IMR-90 (cell line): ENCODE measurements at regions not wholly inside any gene's neighbourhood (a gene's known extent, or its start where the extent isn't known, plus 50 kb on each side); places are given as distances from the start of the nearest gene placed in this dataset.

Experiments used
- ATAC-seq: fragments of 200-7000 bp; cut with Tn5 transposase; 2 replicates; pipeline ENCODE4 v1.9.1; 2020; ENCODE audit warnings: low read depth, mild to moderate bottlenecking, moderate library complexity
- BruUV-seq: library from RNA; stranded (reverse); fragments of 400-500 nt; replicated peaks from 2 replicates; lab custom pipeline; 2021; lab: Mats Ljungman, UMichigan
- CTCF ChIA-PET: fragments of 300-600 bp; formaldehyde crosslinking; extraction: SDS; loops from one replicate; lab custom pipeline; 2021; ENCODE audit warnings: antibody characterized with exemption; lab: Yijun Ruan, JAX
- POLR2A ChIA-PET: fragments of 300-600 bp; sonication (Branson Sonifier 250); formaldehyde crosslinking; loops from one replicate; lab custom pipeline; 2022; ENCODE audit warnings: antibody characterized with exemption; ENCODE audit not compliant: unreplicated experiment; lab: Charles Lee
- DNase-seq: peaks from one replicate; pipeline ENCODE4 v3.0.0; 2013
- H2AFZ ChIP-seq: replicated peaks from 2 replicates; pipeline ENCODE3; 2013; ENCODE audit warnings: low read length, mild to moderate bottlenecking; ENCODE audit not compliant: poor library complexity
- H2AK5ac ChIP-seq: 2 replicates; pipeline ENCODE4 v1.6.1; 2013; ENCODE audit warnings: low read depth, low read length, inconsistent platforms
- H2AK9ac ChIP-seq: replicated peaks from 2 replicates; pipeline ENCODE3; 2013; ENCODE audit warnings: mild to moderate bottlenecking, low read depth, low read length, moderate library complexity; ENCODE audit not compliant: poor library complexity
- H2BK120ac ChIP-seq: 2 replicates; pipeline ENCODE4 v1.6.1; 2013; ENCODE audit warnings: low read depth, low read length, inconsistent platforms
- H2BK15ac ChIP-seq: 3 replicates; pipeline ENCODE4 v1.6.1; 2013; ENCODE audit warnings: low read depth, low read length, inconsistent platforms
- H2BK20ac ChIP-seq: 2 replicates; pipeline ENCODE4 v1.6.1; 2013; ENCODE audit warnings: low read depth, mild to moderate bottlenecking, inconsistent platforms, low read length, moderate library complexity
- H2BK5ac ChIP-seq: 2 replicates; pipeline ENCODE4 v1.6.1; 2013; ENCODE audit warnings: mild to moderate bottlenecking, low read depth, low read length, inconsistent platforms; ENCODE audit not compliant: poor library complexity, severe bottlenecking
- H3K14ac ChIP-seq: replicated peaks from 2 replicates; pipeline ENCODE4 v1.6.1; 2013; ENCODE audit warnings: low read depth, low read length, inconsistent platforms
- H3K18ac ChIP-seq: 2 replicates; pipeline ENCODE4 v1.6.1; 2013; ENCODE audit warnings: low read depth, low read length, control low read depth
- H3K23ac ChIP-seq: 2 replicates; pipeline ENCODE4 v1.6.1; 2013; ENCODE audit warnings: low read depth, low read length, inconsistent platforms
- H3K27ac ChIP-seq: 2 replicates; pipeline ENCODE4 v1.5.1; 2013; ENCODE audit warnings: mild to moderate bottlenecking, control low read depth, low read length; ENCODE audit not compliant: insufficient read depth
- H3K27me3 ChIP-seq: 2 replicates; pipeline ENCODE4 v1.6.1; 2013; ENCODE audit warnings: low read length; ENCODE audit not compliant: control insufficient read depth, insufficient read depth
- H3K36me3 ChIP-seq: 2 replicates; pipeline ENCODE4 v1.6.1; 2013; ENCODE audit warnings: low read length, mixed read lengths; ENCODE audit not compliant: control insufficient read depth, insufficient read depth
- H3K4ac ChIP-seq: 2 replicates; pipeline ENCODE4 v1.6.1; 2013; ENCODE audit warnings: low read depth, low read length, inconsistent platforms
- H3K4me1 ChIP-seq: 2 replicates; pipeline ENCODE4 v1.6.1; 2013; ENCODE audit warnings: low read length, mixed read lengths; ENCODE audit not compliant: control insufficient read depth, insufficient read depth
- H3K4me2 ChIP-seq: 2 replicates; pipeline ENCODE4 v1.6.1; 2013; ENCODE audit warnings: low read depth, mild to moderate bottlenecking, control low read depth, low read length, moderate library complexity
- H3K4me3 ChIP-seq: 2 replicates; pipeline ENCODE4 v1.5.1; 2013; ENCODE audit warnings: low read depth, mild to moderate bottlenecking, control low read depth, low read length, moderate library complexity; ENCODE audit not compliant: insufficient read depth
- H3K56ac ChIP-seq: 2 replicates; pipeline ENCODE4 v1.6.1; 2013; ENCODE audit warnings: low read length, inconsistent platforms; ENCODE audit not compliant: insufficient read depth; ENCODE audit errors: extremely low read depth
- H3K79me1 ChIP-seq, 2 experiments: 2 replicates each; pipeline ENCODE4 v1.6.1; 2013; ENCODE audit warnings: low read length in 2 of 2, inconsistent platforms in 1 of 2, low read depth in 1 of 2
- H3K9ac ChIP-seq: 2 replicates; pipeline ENCODE4 v1.6.1; 2013; ENCODE audit warnings: low read depth, low read length, control low read depth
- H3K9me1 ChIP-seq: 2 replicates; pipeline ENCODE4 v1.6.1; 2013; ENCODE audit warnings: low read length, inconsistent platforms; ENCODE audit not compliant: insufficient read depth
- H3K9me3 ChIP-seq: 2 replicates; pipeline ENCODE4 v1.6.1; 2013; ENCODE audit warnings: low read length; ENCODE audit not compliant: control insufficient read depth, insufficient read depth
- H4K20me1 ChIP-seq: 2 replicates; pipeline ENCODE4 v1.6.1; 2013; ENCODE audit warnings: low read length, inconsistent platforms; ENCODE audit not compliant: insufficient read depth
- H4K5ac ChIP-seq: 2 replicates; pipeline ENCODE4 v1.6.1; 2013; ENCODE audit warnings: mild to moderate bottlenecking, low read depth, low read length, control low read depth
- H4K8ac ChIP-seq, 2 experiments: 2 replicates each; pipeline ENCODE4 v1.6.1; 2013; ENCODE audit warnings: low read depth in 2 of 2, low read length in 2 of 2, control low read depth in 1 of 2, inconsistent platforms in 1 of 2
- H4K91ac ChIP-seq: 2 replicates; pipeline ENCODE4 v1.6.1; 2013; ENCODE audit warnings: low read depth, low read length, inconsistent platforms; ENCODE audit not compliant: insufficient read depth
- BHLHE40 ChIP-seq: fragments of 150-350 bp; IDR thresholded peaks from 2 replicates; pipeline ENCODE4 v1.6.1; 2016; ENCODE audit warnings: mild to moderate bottlenecking, low read depth, low read length
- CEBPB ChIP-seq: IDR thresholded peaks from 2 replicates; pipeline ENCODE4 v1.6.1; 2012; ENCODE audit warnings: low read depth, low read length, improper control_type of control experiment
- MAZ ChIP-seq: IDR thresholded peaks from 2 replicates; pipeline ENCODE4 v1.6.1; 2012; ENCODE audit warnings: low read depth, mild to moderate bottlenecking, low read length, improper control_type of control experiment, moderate library complexity, borderline replicate concordance
- SMC3 ChIP-seq: fragments of 150-350 bp; IDR thresholded peaks from 2 replicates; pipeline ENCODE4 v1.6.1; 2016; ENCODE audit warnings: low read depth, mild to moderate bottlenecking, antibody characterized with exemption, low read length, moderate library complexity
- WGBS, 2 experiments: methylation state at CpG; one replicate each; pipeline versions ENCODE4 v1.1.5 to v1.1.7; 2013; ENCODE audit warnings: missing lambda C conversion rate in 2 of 2; ENCODE audit not compliant: insufficient read length in 1 of 2; ENCODE audit errors: extremely low coverage in 2 of 2; 5-methylcytosine and 5-hydroxymethylcytosine counted together
- dilution Hi-C: fragments of 300-500 bp; cut with HindIII; formaldehyde crosslinking; loops from one replicate; pipeline ENCODE4 v1.14.3; 2018; ENCODE audit warnings: low sequenced_read_pairs; ENCODE audit not compliant: unreplicated experiment
- in situ Hi-C: fragments of 300-500 bp; cut with MboI; formaldehyde crosslinking; loops from 3 replicates; pipeline ENCODE4 v1.14.3; 2019; ENCODE audit warnings: low sequenced_read_pairs, inconsistent platforms, mixed read lengths
- intact Hi-C: fragments of 100-400 bp; cut with micrococcal nuclease; formaldehyde crosslinking; loops from 2 replicates; pipeline ENCODE4 v1.10.0; 2022
- TF ChIP-seq, protein P1 (sequence below): conservative IDR thresholded peaks from 2 replicates; pipeline ENCODE4 v1.5.1; 2012; ENCODE audit warnings: mild to moderate bottlenecking, low read depth, low read length, improper control_type of control experiment

DNA sequence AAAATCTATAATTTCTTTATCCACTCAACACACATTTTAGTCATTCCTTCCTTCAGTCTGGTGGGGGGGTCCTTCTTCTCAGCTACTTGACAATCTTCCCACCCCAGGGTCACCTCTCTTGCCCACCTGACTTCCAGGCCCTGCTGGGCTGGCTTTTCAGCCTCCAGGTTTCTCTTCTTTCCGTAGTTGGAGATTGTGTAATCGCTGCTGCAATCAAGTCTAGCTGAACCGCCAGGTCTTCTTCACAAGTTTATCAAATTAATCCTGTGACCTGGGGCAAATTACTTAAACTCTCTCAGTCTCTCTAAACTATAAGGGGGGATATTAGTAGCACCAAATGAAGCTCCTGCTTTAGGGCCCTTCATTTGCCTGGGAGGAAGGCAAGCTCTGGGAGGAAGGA lies 102.9 kb upstream of the TNIP3 start:
- H3K4me1 ChIP-seq = no peaks in the 10 kb centered on the region
- no peak for ATAC-seq
- no peak overlapping the region for H4K8ac ChIP-seq
- no peak overlapping the region for H2BK15ac ChIP-seq
- in situ Hi-C loops (no loop called here), intact Hi-C loops (no loop called here), dilution Hi-C loops (no loop called here)
- H3K14ac ChIP-seq = no peak overlapping the region
- H2BK20ac ChIP-seq = no peak overlapping the region
- no peak overlapping the region for H3K18ac ChIP-seq
- H3K27ac ChIP-seq = no peak overlapping the region
- H3K56ac ChIP-seq = no peak overlapping the region
- H2BK5ac ChIP-seq = no peak overlapping the region
- no peak overlapping the region for H3K4ac ChIP-seq
- H3K23ac ChIP-seq = no peak overlapping the region
- H3K36me3 ChIP-seq = no peaks in the 10 kb centered on the region
- no peaks in the 10 kb centered on the region for H3K27me3 ChIP-seq
- no peak overlapping the region for H2AK5ac ChIP-seq
- no peaks in the 10 kb centered on the region for H3K79me1 ChIP-seq
- POLR2A ChIA-PET = no interaction called here
- H2BK120ac ChIP-seq = no peak overlapping the region
- whole genome bisulfite sequencing, 2 experiments = no CpG with 5 or more reads among the region's 3 CpGs
- CTCF ChIA-PET = no interaction called here
- DNase-seq = no peak
- no peaks in the 10 kb centered on the region for H3K9me1 ChIP-seq
- no peaks in the 10 kb centered on the region for H3K9me3 ChIP-seq
- H4K20me1 ChIP-seq = no peaks in the 10 kb centered on the region
- no peak overlapping the region for H4K5ac ChIP-seq
- no peak overlapping the region for H2AK9ac ChIP-seq
- BruUV-seq = no TSS peak
- no peak overlapping the region for H3K4me2 ChIP-seq
- no peak overlapping the region for H4K91ac ChIP-seq
- TF ChIP-seq CEBPB = 0 out of 2 replicates have a peak, but pooled peaks have one; percentile 6
- TF ChIP-seq SMC3 = no peak
- no peak for TF ChIP-seq BHLHE40
- TF ChIP-seq MAZ = no peak
- TF ChIP-seq, protein P1, sequence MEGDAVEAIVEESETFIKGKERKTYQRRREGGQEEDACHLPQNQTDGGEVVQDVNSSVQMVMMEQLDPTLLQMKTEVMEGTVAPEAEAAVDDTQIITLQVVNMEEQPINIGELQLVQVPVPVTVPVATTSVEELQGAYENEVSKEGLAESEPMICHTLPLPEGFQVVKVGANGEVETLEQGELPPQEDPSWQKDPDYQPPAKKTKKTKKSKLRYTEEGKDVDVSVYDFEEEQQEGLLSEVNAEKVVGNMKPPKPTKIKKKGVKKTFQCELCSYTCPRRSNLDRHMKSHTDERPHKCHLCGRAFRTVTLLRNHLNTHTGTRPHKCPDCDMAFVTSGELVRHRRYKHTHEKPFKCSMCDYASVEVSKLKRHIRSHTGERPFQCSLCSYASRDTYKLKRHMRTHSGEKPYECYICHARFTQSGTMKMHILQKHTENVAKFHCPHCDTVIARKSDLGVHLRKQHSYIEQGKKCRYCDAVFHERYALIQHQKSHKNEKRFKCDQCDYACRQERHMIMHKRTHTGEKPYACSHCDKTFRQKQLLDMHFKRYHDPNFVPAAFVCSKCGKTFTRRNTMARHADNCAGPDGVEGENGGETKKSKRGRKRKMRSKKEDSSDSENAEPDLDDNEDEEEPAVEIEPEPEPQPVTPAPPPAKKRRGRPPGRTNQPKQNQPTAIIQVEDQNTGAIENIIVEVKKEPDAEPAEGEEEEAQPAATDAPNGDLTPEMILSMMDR = no peak
- H3K9ac ChIP-seq = no peak overlapping the region
- no peak overlapping the region for H3K4me3 ChIP-seq
- no peak overlapping the region for H2AFZ ChIP-seq
